ENCODE measurements at regions not wholly inside any gene's neighbourhood (a gene's known extent, or its start where the extent isn't known, plus 50 kb on each side); places are given as distances from the start of the nearest gene placed in this dataset.

- TF ChIP-seq, protein P1, sequence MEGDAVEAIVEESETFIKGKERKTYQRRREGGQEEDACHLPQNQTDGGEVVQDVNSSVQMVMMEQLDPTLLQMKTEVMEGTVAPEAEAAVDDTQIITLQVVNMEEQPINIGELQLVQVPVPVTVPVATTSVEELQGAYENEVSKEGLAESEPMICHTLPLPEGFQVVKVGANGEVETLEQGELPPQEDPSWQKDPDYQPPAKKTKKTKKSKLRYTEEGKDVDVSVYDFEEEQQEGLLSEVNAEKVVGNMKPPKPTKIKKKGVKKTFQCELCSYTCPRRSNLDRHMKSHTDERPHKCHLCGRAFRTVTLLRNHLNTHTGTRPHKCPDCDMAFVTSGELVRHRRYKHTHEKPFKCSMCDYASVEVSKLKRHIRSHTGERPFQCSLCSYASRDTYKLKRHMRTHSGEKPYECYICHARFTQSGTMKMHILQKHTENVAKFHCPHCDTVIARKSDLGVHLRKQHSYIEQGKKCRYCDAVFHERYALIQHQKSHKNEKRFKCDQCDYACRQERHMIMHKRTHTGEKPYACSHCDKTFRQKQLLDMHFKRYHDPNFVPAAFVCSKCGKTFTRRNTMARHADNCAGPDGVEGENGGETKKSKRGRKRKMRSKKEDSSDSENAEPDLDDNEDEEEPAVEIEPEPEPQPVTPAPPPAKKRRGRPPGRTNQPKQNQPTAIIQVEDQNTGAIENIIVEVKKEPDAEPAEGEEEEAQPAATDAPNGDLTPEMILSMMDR (IDR thresholded peaks at IDR 0.05; ENCODE audit: poor library complexity, severe bottlenecking), result no peak
- TF ChIP-seq EP300 (conservative IDR thresholded peaks at IDR 0.05; ENCODE audit: poor library complexity, severe bottlenecking) (no peak), TAF1 (IDR thresholded peaks at IDR 0.05; ENCODE audit: low read depth) (no peak), MXI1 (conservative IDR thresholded peaks at IDR 0.05; ENCODE audit: poor library complexity, severe bottlenecking) (no peak), SMC3 (conservative IDR thresholded peaks at IDR 0.05; ENCODE audit: poor library complexity) (no peak), EZH2 (IDR thresholded peaks at IDR 0.05; ENCODE audit: borderline replicate concordance, insufficient read depth, low read length, poor library complexity, severe bottlenecking) (no peak), POLR2AphosphoS5 (IDR thresholded peaks at IDR 0.05) (no peak), REST (IDR thresholded peaks at IDR 0.05; ENCODE audit: borderline replicate concordance) (no peak), RAD21 (conservative IDR thresholded peaks at IDR 0.05) (no peak)
- Histone ChIP-seq H2AFZ (ENCODE audit: low read depth, low read length) (no peak overlapping the region), H3K36me3 (ENCODE audit: insufficient read depth, low read length) (no peaks in the 10 kb centered on the region), H3K9me2 (ENCODE audit: insufficient read depth, low read length) (no peaks in the 10 kb centered on the region), H4K20me1 (ENCODE audit: insufficient read depth) (no peaks in the 10 kb centered on the region), H3K4me2 (ENCODE audit: low read length) (no peak overlapping the region), H3K4me3 (ENCODE audit: low read length) (no peak overlapping the region), H3F3A (ENCODE audit: insufficient read depth, low read length, poor library complexity, severe bottlenecking) (no peaks in the 10 kb centered on the region), H3K27ac (ENCODE audit: low read length) (no peak overlapping the region), H3K9me3 (ENCODE audit: low read length) (no peaks in the 10 kb centered on the region), H3K79me2 (replicated peaks; ENCODE audit: insufficient read depth, low read length) (no peaks in the 10 kb centered on the region), H3K9ac (ENCODE audit: low read length) (no peak overlapping the region), H3K27me3 (ENCODE audit: insufficient read depth, low read depth, low read length) (no peaks in the 10 kb centered on the region)
These were observed 511.4 kb downstream of the RNF144A start for GRCh38 chr2:7428454-7429204.

DNA sequence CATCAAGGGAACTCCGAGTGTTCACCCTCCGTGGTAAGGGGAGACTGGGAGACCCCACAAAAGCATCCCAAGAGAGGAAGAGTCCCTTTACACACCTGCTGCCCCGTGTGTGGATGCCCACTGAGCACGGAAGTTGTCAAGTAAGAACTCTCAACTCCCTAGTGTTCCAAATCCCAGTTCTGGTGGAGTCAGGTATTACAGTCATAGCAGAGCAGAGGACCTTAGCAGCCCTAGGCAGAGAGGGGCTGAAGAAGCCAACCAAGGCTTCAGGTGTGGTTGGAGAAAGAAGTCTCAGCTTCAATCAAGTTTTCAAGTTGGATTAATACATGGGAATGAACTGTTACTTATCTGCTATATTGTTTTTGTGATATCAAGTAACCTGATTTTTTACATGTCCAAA is 512.5 kb downstream of the RNF144A start:
- Histone ChIP-seq H3K79me2 (replicated peaks; ENCODE audit: insufficient read depth, low read length) (no peaks in the 10 kb centered on the region), H3K36me3 (ENCODE audit: insufficient read depth, low read length) (no peaks in the 10 kb centered on the region), H3K4me3 (ENCODE audit: low read length) (no peak overlapping the region), H3K27me3 (ENCODE audit: insufficient read depth, low read depth, low read length) (no peaks in the 10 kb centered on the region), H3F3A (ENCODE audit: insufficient read depth, low read length, poor library complexity, severe bottlenecking) (no peaks in the 10 kb centered on the region), H4K20me1 (ENCODE audit: insufficient read depth) (no peaks in the 10 kb centered on the region), H3K9me3 (ENCODE audit: low read length) (no peaks in the 10 kb centered on the region), H3K4me2 (ENCODE audit: low read length) (no peak overlapping the region), H3K9ac (ENCODE audit: low read length) (no peak overlapping the region), H3K27ac (ENCODE audit: low read length) (no peak overlapping the region), H3K9me2 (ENCODE audit: insufficient read depth, low read length) (no peaks in the 10 kb centered on the region), H2AFZ (ENCODE audit: low read depth, low read length) (no peak overlapping the region)
- TF ChIP-seq RAD21 (conservative IDR thresholded peaks at IDR 0.05) (no peak), REST (IDR thresholded peaks at IDR 0.05; ENCODE audit: borderline replicate concordance) (no peak), TAF1 (IDR thresholded peaks at IDR 0.05; ENCODE audit: low read depth) (no peak), MXI1 (conservative IDR thresholded peaks at IDR 0.05; ENCODE audit: poor library complexity, severe bottlenecking) (no peak), EP300 (conservative IDR thresholded peaks at IDR 0.05; ENCODE audit: poor library complexity, severe bottlenecking) (no peak), POLR2AphosphoS5 (IDR thresholded peaks at IDR 0.05) (no peak), EZH2 (IDR thresholded peaks at IDR 0.05; ENCODE audit: borderline replicate concordance, insufficient read depth, low read length, poor library complexity, severe bottlenecking) (no peak), SMC3 (conservative IDR thresholded peaks at IDR 0.05; ENCODE audit: poor library complexity) (no peak)
- TF ChIP-seq, protein P1 (IDR thresholded peaks at IDR 0.05; ENCODE audit: poor library complexity, severe bottlenecking), result no peak

All from neural cell (in vitro differentiated cells).